RWPE2 (cell line): ENCODE measurements at regions not wholly inside any gene's neighbourhood (a gene's known extent, or its start where the extent isn't known, plus 50 kb on each side); places are given as distances from the start of the nearest gene placed in this dataset.
A peak's percentile ranks its signal among the peaks of the same experiment; 100 is the strongest.

Experiments used
- ATAC-seq: fragments of 200-7000 bp; cut with Tn5 transposase; 3 replicates; pipeline ENCODE4 v1.9.1; 2021; ENCODE audit warnings: low read depth
- DNase-seq: peaks from one replicate; pipeline ENCODE4 v3.0.0-alpha.2; 2020; ENCODE audit warnings: low spot score
- H3K27ac ChIP-seq: fragments of 450-650 bp; 2 replicates; pipeline ENCODE4 v1.5.1; 2017; ENCODE audit warnings: mild to moderate bottlenecking; ENCODE audit not compliant: poor library complexity, severe bottlenecking
- H3K27me3 ChIP-seq: fragments of 250-450 bp; sonication (Bioruptor Pico); 2 replicates; pipeline ENCODE4 v1.5.1; 2021; ENCODE audit warnings: mild to moderate bottlenecking, moderate library complexity; ENCODE audit not compliant: insufficient read depth, poor library complexity, severe bottlenecking
- H3K36me3 ChIP-seq: fragments of 250-450 bp; sonication (Bioruptor Pico); 2 replicates; pipeline ENCODE4 v1.5.1; 2020; ENCODE audit warnings: low read depth, mild to moderate bottlenecking, moderate library complexity
- H3K4me1 ChIP-seq: fragments of 250-450 bp; sonication (Bioruptor Pico); 2 replicates; pipeline ENCODE4 v1.5.1; 2021; ENCODE audit warnings: mild to moderate bottlenecking, moderate library complexity; ENCODE audit not compliant: insufficient read depth, poor library complexity, severe bottlenecking
- H3K4me3 ChIP-seq: fragments of 250-450 bp; sonication (Bioruptor Pico); 2 replicates; pipeline ENCODE4 v1.5.1; 2021; ENCODE audit warnings: mild to moderate bottlenecking, moderate library complexity; ENCODE audit not compliant: severe bottlenecking
- H3K9me3 ChIP-seq: fragments of 250-450 bp; sonication (Bioruptor Pico); 2 replicates; pipeline ENCODE4 v1.5.1; 2021; ENCODE audit warnings: mild to moderate bottlenecking, moderate library complexity; ENCODE audit not compliant: severe bottlenecking
- TF ChIP-seq, protein P1 (sequence below): fragments of 450-650 bp; IDR thresholded peaks from one replicate; pipeline ENCODE4 v1.5.1; 2017; ENCODE audit warnings: mild to moderate bottlenecking, moderate library complexity; ENCODE audit not compliant: poor library complexity, severe bottlenecking

GRCh38 chr4:96729641-96730040 is 889.7 kb downstream of the PDHA2 start:
- H3K27me3 ChIP-seq = no peaks in the 10 kb centered on the region
- H3K36me3 ChIP-seq = no peaks in the 10 kb centered on the region
- TF ChIP-seq, protein P1, sequence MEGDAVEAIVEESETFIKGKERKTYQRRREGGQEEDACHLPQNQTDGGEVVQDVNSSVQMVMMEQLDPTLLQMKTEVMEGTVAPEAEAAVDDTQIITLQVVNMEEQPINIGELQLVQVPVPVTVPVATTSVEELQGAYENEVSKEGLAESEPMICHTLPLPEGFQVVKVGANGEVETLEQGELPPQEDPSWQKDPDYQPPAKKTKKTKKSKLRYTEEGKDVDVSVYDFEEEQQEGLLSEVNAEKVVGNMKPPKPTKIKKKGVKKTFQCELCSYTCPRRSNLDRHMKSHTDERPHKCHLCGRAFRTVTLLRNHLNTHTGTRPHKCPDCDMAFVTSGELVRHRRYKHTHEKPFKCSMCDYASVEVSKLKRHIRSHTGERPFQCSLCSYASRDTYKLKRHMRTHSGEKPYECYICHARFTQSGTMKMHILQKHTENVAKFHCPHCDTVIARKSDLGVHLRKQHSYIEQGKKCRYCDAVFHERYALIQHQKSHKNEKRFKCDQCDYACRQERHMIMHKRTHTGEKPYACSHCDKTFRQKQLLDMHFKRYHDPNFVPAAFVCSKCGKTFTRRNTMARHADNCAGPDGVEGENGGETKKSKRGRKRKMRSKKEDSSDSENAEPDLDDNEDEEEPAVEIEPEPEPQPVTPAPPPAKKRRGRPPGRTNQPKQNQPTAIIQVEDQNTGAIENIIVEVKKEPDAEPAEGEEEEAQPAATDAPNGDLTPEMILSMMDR = no peak
- no peaks in the 10 kb centered on the region for H3K4me1 ChIP-seq
- ATAC-seq = no peak
- H3K9me3 ChIP-seq = no peaks in the 10 kb centered on the region
- DNase-seq = no peak
- H3K27ac ChIP-seq = no peak overlapping the region
- H3K4me3 ChIP-seq = no peak overlapping the region

DNA sequence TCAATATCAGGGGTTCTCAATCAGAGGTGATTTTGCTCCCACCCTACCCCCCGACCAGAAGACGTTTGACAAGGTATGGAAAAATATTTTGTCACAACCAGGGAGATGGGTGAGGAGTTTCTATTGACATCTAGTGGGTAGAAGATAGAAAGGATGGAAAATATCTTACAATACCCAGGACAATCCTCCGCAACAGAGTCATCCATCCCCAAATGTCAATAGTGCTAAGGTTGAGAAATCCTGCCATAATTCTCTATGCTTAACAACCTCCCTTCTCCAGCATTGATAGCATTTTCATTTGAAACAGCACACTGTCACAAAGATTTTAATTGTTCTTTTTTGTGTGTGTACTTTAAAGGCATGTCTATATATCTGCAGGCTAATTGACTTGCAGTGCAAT is 890.5 kb downstream of the PDHA2 start:
- Histone ChIP-seq H3K27me3 (no peaks in the 10 kb centered on the region), H3K4me1 (no peaks in the 10 kb centered on the region), H3K36me3 (no peaks in the 10 kb centered on the region), H3K4me3 (no peak overlapping the region), H3K9me3 (no peaks in the 10 kb centered on the region), H3K27ac (no peak overlapping the region)
- DNase-seq (no peak), ATAC-seq (no peak)
- TF ChIP-seq, protein P1 = no peak

GRCh38 chr4:96736352-96736889 is 896.5 kb downstream of the PDHA2 start:
- Histone ChIP-seq H3K9me3 (no peaks in the 10 kb centered on the region), H3K27ac (no peak overlapping the region), H3K36me3 (no peaks in the 10 kb centered on the region), H3K27me3 (no peaks in the 10 kb centered on the region), H3K4me3 (no peak overlapping the region), H3K4me1 (peaks cover 6% of the 10 kb centered on the region)
- ATAC-seq (peak; percentile 99), DNase-seq (no peak)
- TF ChIP-seq, protein P1 = no peak

DNA sequence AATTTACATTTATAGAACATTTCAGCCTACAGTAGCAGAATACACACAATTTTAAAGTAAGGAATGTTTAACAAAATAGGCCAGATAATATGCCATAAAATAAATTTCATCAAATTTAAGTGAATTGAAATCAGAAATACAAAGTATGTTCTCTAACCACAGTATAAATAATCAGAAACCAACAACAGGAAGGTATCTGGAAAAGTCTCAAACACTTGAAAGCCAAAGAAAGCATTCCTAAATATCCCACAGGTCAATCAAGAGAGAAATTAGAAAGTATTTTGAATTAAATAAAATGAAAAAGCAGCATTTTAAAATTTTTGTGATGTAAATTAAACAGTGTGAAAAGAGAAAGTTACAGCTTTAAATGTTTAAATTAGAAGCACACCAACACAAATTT is 899.2 kb downstream of the PDHA2 start:
- no peak overlapping the region for H3K4me3 ChIP-seq
- DNase-seq = no peak
- H3K9me3 ChIP-seq = no peaks in the 10 kb centered on the region
- peaks cover 6% of the 10 kb centered on the region for H3K4me1 ChIP-seq
- ATAC-seq = no peak
- TF ChIP-seq, protein P1 = no peak
- H3K27ac ChIP-seq = no peak overlapping the region
- no peaks in the 10 kb centered on the region for H3K36me3 ChIP-seq
- no peaks in the 10 kb centered on the region for H3K27me3 ChIP-seq

DNA sequence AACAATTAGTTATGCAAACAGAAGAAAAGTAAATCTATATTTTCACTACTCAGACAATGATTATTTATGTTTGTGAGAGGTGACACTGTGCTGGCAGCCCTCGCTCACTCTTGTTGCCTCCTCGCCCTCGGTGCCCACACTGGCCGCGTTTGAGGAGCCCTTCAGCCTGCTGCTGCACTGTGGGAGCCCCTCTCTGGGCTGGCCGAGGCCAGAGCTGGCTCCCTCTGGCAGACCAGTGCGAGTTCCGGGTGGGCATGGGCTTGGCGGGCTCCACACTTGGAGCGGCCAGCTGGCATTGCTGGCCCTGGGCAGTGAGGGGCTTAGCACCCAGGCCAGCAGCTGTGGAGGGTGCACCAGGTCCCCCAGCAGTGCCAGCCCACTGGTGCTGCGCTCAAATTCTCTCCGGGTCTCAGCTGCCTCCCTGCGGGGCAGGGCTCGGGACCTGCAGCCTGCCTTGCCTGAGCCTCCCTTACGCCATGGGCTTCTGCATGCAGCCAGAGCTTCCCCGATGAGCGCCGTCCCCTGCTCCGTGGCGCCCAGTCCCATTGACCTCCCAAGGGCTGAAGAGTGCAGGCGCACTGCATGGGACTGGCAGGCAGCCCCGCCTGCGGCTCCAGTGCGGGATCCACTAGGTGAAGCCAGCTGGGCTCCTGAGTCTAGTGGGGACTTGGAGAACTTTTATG is 902.6 kb downstream of the PDHA2 start:
- no peak overlapping the region for H3K27ac ChIP-seq
- H3K4me3 ChIP-seq = no peak overlapping the region
- no peak for DNase-seq
- H3K4me1 ChIP-seq = no peaks in the 10 kb centered on the region
- H3K36me3 ChIP-seq = no peaks in the 10 kb centered on the region
- no peaks in the 10 kb centered on the region for H3K27me3 ChIP-seq
- no peaks in the 10 kb centered on the region for H3K9me3 ChIP-seq
- ATAC-seq = no peak
- TF ChIP-seq, protein P1 = no peak
